Neural progenitor cell (in vitro differentiated cells): ENCODE measurements at regions not wholly inside any gene's neighbourhood (a gene's known extent, or its start where the extent isn't known, plus 50 kb on each side); places are given as distances from the start of the nearest gene placed in this dataset.

Experiments used
- DNase-seq: peaks from one replicate; pipeline ENCODE4 v3.0.0-alpha.2; 2016; ENCODE audit warnings: low spot score
- H2AFZ ChIP-seq: fragments of 200-600 bp; sonication (generic); replicated peaks from 2 replicates; pipeline ENCODE4 v1.6.1; 2016; ENCODE audit warnings: antibody characterized with exemption
- H3F3A ChIP-seq: fragments of 200-600 bp; sonication (generic); 2 replicates; pipeline ENCODE4 v1.6.1; 2016; ENCODE audit warnings: antibody characterized with exemption, low read depth
- H3K27ac ChIP-seq: fragments of 200-600 bp; sonication (generic); 2 replicates; pipeline ENCODE4 v1.5.1; 2016; ENCODE audit warnings: mild to moderate bottlenecking
- H3K27me3 ChIP-seq: fragments of 200-600 bp; sonication (generic); 2 replicates; pipeline ENCODE4 v1.6.1; 2016; ENCODE audit warnings: mild to moderate bottlenecking, moderate library complexity
- H3K36me3 ChIP-seq: fragments of 200-600 bp; sonication (generic); 2 replicates; pipeline ENCODE4 v1.5.1; 2016
- H3K4me1 ChIP-seq: fragments of 200-600 bp; sonication (generic); 2 replicates; pipeline ENCODE4 v1.6.1; 2016; ENCODE audit warnings: mixed run types
- H3K4me2 ChIP-seq: fragments of 200-600 bp; sonication (generic); 2 replicates; pipeline ENCODE4 v1.6.1; 2016
- H3K4me3 ChIP-seq: fragments of 200-600 bp; sonication (generic); 2 replicates; pipeline ENCODE4 v1.5.1; 2016
- H3K79me2 ChIP-seq: fragments of 200-600 bp; sonication (generic); 2 replicates; pipeline ENCODE4 v1.6.1; 2016; ENCODE audit warnings: low read depth
- H3K9ac ChIP-seq: fragments of 200-600 bp; sonication (generic); 2 replicates; pipeline ENCODE4 v1.6.1; 2016
- H3K9me3 ChIP-seq: fragments of 200-600 bp; sonication (generic); 2 replicates; pipeline ENCODE4 v1.5.1; 2016; ENCODE audit warnings: low read depth
- H4K20me1 ChIP-seq: fragments of 200-600 bp; sonication (generic); 2 replicates; pipeline ENCODE4 v1.6.1; 2016; ENCODE audit warnings: low read depth
- H3K27ac Mint-ChIP-seq: 3 replicates; pipeline ENCODE4 v1.8.0; 2021; ENCODE audit warnings: mixed read lengths
- H3K27me3 Mint-ChIP-seq: 2 replicates; pipeline ENCODE4 v1.8.0; 2022; ENCODE audit warnings: low read depth, mild to moderate bottlenecking, inconsistent platforms, moderate library complexity, mixed read lengths; ENCODE audit not compliant: insufficient read depth
- H3K36me3 Mint-ChIP-seq: 3 replicates; pipeline ENCODE4 v1.8.0; 2021; ENCODE audit warnings: mixed read lengths
- H3K4me1 Mint-ChIP-seq: 3 replicates; pipeline ENCODE4 v1.8.0; 2021; ENCODE audit warnings: mixed read lengths
- H3K4me3 Mint-ChIP-seq: 3 replicates; pipeline ENCODE4 v1.8.0; 2021; ENCODE audit warnings: mild to moderate bottlenecking, moderate library complexity, mixed read lengths
- H3K9me3 Mint-ChIP-seq: 3 replicates; pipeline ENCODE4 v1.8.0; 2020; ENCODE audit warnings: mixed read lengths
- CTCF ChIP-seq: fragments of 200-600 bp; sonication (generic); IDR thresholded peaks from 2 replicates; pipeline ENCODE4 v1.5.1; 2017; ENCODE audit warnings: antibody characterized with exemption, mild to moderate bottlenecking
- EZH2 ChIP-seq: fragments of 200-600 bp; sonication (generic); IDR thresholded peaks from 2 replicates; pipeline ENCODE4 v1.6.1; 2017; ENCODE audit warnings: antibody characterized with exemption, mild to moderate bottlenecking, moderate library complexity
- EZH2phosphoT487 ChIP-seq: fragments of 200-600 bp; sonication (generic); IDR thresholded peaks from 2 replicates; pipeline ENCODE4 v1.6.1; 2017; ENCODE audit warnings: antibody characterized with exemption

GRCh38 chr6:113691260-113691656 lies 165.9 kb upstream of the MARCKS start:
- no peak overlapping the region for H3K27ac Mint-ChIP-seq
- Histone ChIP-seq H3F3A (no peaks in the 10 kb centered on the region), H4K20me1 (no peaks in the 10 kb centered on the region), H2AFZ (no peak overlapping the region), H3K9me3 (no peaks in the 10 kb centered on the region), H3K4me2 (no peak overlapping the region), H3K36me3 (no peaks in the 10 kb centered on the region), H3K4me3 (no peak overlapping the region), H3K9ac (no peak overlapping the region), H3K79me2 (no peaks in the 10 kb centered on the region), H3K4me1 (no peaks in the 10 kb centered on the region), H3K27ac (no peak overlapping the region), H3K27me3 (no peaks in the 10 kb centered on the region)
- H3K4me3 Mint-ChIP-seq: no peak overlapping the region
- DNase-seq: no peak
- no peak for TF ChIP-seq EZH2phosphoT487
- no peak for TF ChIP-seq EZH2
- no peak for TF ChIP-seq CTCF
- H3K27me3 Mint-ChIP-seq: peaks cover 2% of the 10 kb centered on the region
- H3K36me3 Mint-ChIP-seq: no peaks in the 10 kb centered on the region
- H3K4me1 Mint-ChIP-seq: peaks cover 2% of the 10 kb centered on the region
- no peaks in the 10 kb centered on the region for H3K9me3 Mint-ChIP-seq

- no peaks in the 10 kb centered on the region for H3K27me3 ChIP-seq
- no peak overlapping the region for H3K4me3 Mint-ChIP-seq
- no peaks in the 10 kb centered on the region for H3K4me1 ChIP-seq
- H3K4me2 ChIP-seq: no peak overlapping the region
- no peaks in the 10 kb centered on the region for H4K20me1 ChIP-seq
- no peaks in the 10 kb centered on the region for H3K79me2 ChIP-seq
- peaks cover 2% of the 10 kb centered on the region for H3K27me3 Mint-ChIP-seq
- no peaks in the 10 kb centered on the region for H3K36me3 ChIP-seq
- H3K4me1 Mint-ChIP-seq: peaks cover 2% of the 10 kb centered on the region
- no peak overlapping the region for H3K4me3 ChIP-seq
- no peaks in the 10 kb centered on the region for H3K9me3 Mint-ChIP-seq
- TF ChIP-seq EZH2phosphoT487: no peak
- no peak for TF ChIP-seq EZH2
- no peak for TF ChIP-seq CTCF
- no peaks in the 10 kb centered on the region for H3K9me3 ChIP-seq
- no peak for DNase-seq
- H3K27ac ChIP-seq: no peak overlapping the region
- no peaks in the 10 kb centered on the region for H3K36me3 Mint-ChIP-seq
- H2AFZ ChIP-seq: no peak overlapping the region
- no peak overlapping the region for H3K9ac ChIP-seq
- no peak overlapping the region for H3K27ac Mint-ChIP-seq
- no peaks in the 10 kb centered on the region for H3F3A ChIP-seq
These were observed 163.3 kb upstream of the MARCKS start for GRCh38 chr6:113693851-113694250.

- Mint-ChIP-seq H3K27ac (no peak overlapping the region), H3K36me3 (no peaks in the 10 kb centered on the region), H3K27me3 (peaks cover 2% of the 10 kb centered on the region), H3K4me3 (no peak overlapping the region), H3K9me3 (no peaks in the 10 kb centered on the region), H3K4me1 (peaks cover 2% of the 10 kb centered on the region)
- Histone ChIP-seq H3K36me3 (no peaks in the 10 kb centered on the region), H3K9ac (no peak overlapping the region), H3K79me2 (no peaks in the 10 kb centered on the region), H3F3A (no peaks in the 10 kb centered on the region), H3K4me2 (no peak overlapping the region), H3K27ac (no peak overlapping the region), H4K20me1 (no peaks in the 10 kb centered on the region), H3K4me1 (no peaks in the 10 kb centered on the region), H3K27me3 (no peaks in the 10 kb centered on the region), H3K9me3 (no peaks in the 10 kb centered on the region), H2AFZ (no peak overlapping the region), H3K4me3 (no peak overlapping the region)
- TF ChIP-seq EZH2 (no peak), EZH2phosphoT487 (no peak), CTCF (no peak)
- no peak for DNase-seq
These were observed 162.7 kb upstream of the MARCKS start for GRCh38 chr6:113694278-113695077.
